HG03039 (cell line): ENCODE measurements at regions not wholly inside any gene's neighbourhood (a gene's known extent, or its start where the extent isn't known, plus 50 kb on each side); places are given as distances from the start of the nearest gene placed in this dataset.
"Not testable (repeated sequence)": the region's sequence is repeated elsewhere in the genome, so short reads cannot be mapped to it uniquely, and the experiment has no call there.

Experiments
- ATAC-seq: cut with Tn5 transposase; IDR thresholded peaks from one replicate; pipeline ENCODE4 v1.9.1; 2021; ENCODE audit warnings: mild to moderate bottlenecking, moderate library complexity; ENCODE audit not compliant: unreplicated experiment

GRCh38 chr10:3931224-3931623 is 146.2 kb upstream of the KLF6 start:
- no peak for ATAC-seq

GRCh38 chr10:3928569-3928968 is 143.6 kb upstream of the KLF6 start:
- ATAC-seq, result no peak

DNA sequence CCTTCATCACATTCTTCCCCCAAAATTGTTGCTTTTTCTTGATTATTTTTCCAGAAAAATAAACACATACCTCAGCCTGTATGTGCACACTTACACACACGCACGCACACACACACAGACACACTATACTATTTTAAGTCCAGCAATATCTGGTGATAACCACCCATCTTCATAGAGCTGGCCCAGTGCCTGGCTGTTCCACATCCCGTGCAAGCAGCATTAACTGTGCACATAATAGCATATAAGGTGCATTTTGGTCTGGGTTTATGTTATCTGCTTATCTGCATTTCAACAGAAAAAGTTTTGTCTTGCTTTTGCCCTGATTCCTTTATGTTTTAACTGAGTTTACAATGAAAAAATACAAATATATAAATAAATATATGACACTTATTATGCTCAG is 143.1 kb upstream of the KLF6 start:
- no peak for ATAC-seq

GRCh38 chr10:3926675-3927525 is 141.9 kb upstream of the KLF6 start:
- no peak for ATAC-seq

- no peak for ATAC-seq
Observed at GRCh38 chr10:3926258-3926657, 141.2 kb upstream of the KLF6 start.

DNA sequence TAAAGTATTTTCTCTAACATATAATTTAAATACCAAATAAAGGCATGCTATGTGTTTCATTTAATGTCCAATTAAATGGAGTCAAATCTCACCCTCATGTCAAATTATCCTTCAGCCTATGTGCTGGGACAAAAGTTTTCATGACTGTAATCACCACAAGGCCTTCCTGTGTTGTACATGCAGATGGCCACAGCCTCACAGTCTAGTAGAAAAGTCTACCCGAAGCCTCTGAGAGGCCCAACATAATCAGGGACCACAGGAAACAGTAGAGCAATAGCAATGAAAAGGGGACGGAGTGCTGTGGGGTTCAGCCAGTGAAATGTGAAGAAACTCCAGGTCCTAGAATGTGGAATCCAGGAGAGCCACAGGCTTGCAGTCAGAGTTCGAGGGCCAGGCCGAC is 140.2 kb upstream of the KLF6 start:
- no peak for ATAC-seq

DNA sequence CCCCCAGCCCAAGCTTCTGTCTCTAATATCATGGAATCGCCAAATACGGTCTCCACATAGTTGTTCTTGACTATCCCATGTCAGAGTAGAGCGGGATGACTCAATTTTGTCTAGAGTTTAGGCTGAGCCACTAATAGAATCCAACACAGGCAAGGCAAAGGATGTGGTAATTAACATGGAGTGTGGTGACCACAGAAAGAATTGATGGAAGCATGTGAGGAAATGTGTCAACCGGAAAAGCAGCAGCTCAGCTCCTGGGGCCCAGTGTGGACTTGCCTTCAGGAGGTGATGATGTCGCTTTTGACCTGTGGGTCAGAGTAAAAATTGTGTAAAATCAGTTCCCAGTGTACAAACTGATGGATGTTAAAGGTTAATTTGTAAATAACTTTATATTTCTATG is 139.3 kb upstream of the KLF6 start:
- ATAC-seq, result no peak

DNA sequence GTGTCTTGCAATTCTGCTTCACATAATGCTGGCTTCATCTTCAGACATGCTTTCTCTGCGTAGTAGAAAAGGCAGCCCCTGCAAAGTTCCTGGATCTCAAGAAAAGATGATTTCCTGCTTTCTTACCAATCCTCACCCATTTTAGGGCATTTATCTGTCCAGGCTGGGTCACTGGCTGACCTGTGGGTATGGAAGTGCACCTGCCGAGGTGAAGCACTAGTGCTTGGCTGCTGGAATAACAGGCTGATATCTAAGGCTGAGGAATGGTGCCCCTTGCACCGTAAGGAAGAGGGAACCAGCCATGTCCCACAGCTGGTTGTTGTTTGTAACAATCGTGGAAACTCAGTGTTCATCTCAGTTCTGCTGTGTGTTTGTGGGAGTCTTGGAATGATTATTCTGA is 138.0 kb upstream of the KLF6 start:
- no peak for ATAC-seq

DNA sequence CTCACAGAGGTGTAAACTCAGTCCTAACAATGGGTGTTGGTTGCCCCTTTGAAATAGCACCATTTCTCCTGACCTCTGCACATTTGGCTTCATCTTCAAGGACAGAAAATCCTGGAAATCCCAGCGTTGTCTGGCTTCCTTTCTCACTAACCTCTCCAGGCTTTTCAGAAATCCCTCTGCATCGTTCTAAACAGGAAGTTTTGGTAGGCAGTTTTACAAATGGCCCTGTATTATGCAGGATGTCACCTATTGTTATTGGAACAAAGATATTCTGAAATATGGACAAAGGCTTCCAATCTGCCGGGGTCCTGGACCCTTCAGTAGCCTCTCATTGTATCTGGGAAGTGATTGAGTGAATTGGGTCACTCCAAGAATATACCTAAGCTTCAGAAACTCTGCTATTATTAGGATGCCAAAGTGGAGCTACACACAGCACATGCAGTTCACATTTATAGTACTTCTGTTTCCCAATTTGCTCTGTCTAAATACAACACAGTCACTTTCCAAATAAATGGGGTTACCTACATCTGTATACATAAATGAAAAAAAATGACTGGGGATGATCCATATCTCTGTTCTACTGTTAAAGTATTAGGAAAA is 134.8 kb upstream of the KLF6 start:
- no peak for ATAC-seq

- ATAC-seq, result not testable (repeated sequence)
Observed at GRCh38 chr10:3917392-3917791, 132.4 kb upstream of the KLF6 start.

DNA sequence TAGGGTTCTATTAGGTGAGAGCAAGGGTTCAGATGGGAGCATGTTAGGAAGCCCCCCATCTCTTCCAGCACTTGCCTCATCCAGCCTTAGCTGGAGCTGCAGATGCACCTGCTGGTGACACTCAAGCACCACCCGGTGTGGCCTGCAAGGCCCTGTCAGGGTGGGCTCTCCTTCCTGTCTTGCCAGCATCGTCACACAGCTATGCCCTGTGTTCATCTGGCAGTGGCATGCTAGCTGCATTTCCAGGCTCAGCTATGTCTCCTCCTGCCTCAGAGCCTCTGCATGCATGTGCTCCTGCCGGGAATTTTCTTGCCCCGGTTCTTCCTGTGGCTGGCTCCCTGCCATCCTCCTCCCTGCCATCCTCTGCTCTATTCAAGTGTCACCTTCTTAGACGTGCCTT is 129.7 kb upstream of the KLF6 start:
- ATAC-seq, result no peak

DNA sequence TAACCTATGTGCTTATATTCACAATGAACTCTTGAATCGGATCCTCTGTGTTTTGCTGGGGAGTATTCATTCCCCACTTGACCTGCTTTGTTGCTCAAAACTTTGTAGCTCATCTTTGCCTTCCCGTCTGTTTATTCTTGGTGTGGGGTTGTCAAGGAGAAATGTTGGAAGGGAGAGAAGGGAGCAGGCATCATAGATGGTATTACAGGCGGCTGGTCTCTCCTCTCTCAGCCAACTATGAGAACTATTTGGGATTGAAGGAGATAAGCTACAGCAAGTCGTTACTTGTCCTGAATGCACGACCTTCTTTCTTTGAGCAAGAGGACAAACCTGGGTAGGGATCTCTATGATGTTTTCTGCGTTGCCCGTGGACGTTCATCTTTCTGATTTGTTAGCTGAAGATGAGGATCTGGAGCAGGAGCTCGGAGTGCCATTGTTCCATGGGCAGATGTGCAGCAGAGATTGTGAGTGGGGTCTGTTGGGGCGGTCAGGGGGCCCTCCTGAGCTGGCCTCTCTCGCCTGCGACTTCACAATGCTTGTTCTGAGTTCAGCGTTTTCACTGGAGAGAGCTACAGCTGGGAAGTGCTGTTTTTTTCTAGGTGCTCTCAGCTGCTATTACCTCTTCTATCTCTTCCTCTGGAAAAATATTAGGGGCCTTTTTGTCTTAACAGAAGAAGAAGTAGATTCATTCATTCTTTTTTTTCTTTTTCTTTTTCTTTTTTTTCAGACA is 126.9 kb upstream of the KLF6 start:
- no peak for ATAC-seq

DNA sequence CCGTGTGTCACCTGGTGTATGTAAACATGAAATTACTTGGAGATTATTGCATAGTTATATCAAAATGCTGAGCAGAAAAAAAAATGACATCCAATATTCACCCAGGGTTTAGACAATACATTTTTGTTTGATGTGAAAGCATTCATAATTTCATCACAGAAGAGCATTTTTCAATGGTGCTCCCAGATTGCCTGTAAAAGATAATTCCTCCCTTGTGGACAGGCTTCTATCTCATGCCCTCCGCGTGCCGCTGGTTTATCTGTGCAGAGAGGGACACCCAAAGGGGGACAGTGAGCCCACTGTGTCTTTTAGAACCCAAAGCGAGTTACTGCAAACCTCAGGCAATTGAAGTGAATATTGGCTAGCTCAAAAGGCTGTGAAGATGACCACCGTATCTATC is 126.2 kb upstream of the KLF6 start:
- no peak for ATAC-seq

DNA sequence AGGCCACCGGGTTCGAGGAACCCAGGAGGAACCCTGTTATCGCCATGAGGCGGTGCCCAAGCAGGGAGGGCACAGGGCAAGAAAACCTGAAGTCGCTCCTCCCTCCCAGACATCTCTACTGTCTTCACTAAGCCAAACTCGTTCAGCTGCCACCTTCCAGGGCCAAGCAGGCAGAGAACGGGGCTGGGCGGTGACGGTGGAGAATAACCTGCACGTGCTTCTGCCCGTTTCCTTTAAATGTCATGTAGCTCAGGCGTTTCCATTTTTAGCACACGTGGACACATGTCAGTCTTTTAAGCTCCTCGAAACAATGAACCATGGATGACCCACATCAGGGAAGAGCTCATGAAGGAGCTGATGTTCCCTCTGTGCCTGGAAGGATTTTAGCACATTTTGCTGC is 124.3 kb upstream of the KLF6 start:
- no peak for ATAC-seq

- ATAC-seq, result no peak
Observed at GRCh38 chr10:3908183-3908582, 123.2 kb upstream of the KLF6 start.

- ATAC-seq, result no peak
Observed at GRCh38 chr10:3907514-3907913, 122.5 kb upstream of the KLF6 start.

GRCh38 chr10:3906511-3907111 is 121.6 kb upstream of the KLF6 start:
- ATAC-seq, result no peak

DNA sequence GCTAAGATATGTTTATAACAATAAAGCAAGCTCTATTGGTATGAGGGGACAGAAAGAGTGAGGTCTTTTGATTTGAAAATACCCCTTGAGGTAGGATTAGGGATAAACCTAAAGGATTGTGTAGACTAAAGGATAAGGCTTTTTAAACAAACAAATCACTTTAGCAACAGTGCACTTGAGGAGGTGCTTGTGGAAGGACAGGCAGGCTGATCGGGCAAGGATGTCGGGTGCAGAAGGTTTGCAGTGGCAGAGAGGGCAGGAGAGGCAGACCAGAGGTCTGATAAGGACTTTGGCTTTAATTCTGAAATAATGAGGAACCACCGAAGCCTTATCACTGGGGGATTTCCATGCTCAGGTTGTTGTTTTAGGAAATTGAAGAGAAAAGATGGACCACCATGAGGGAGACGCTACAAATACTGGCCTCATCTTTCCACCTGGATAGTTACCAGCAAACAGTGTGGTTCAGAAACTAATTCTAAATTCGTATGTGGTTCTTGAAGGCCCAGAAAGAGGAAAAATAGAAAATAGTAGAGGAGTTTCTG is 119.5 kb upstream of the KLF6 start:
- ATAC-seq, result no peak

GRCh38 chr10:3902809-3903410 is 117.9 kb upstream of the KLF6 start:
- ATAC-seq, result no peak

DNA sequence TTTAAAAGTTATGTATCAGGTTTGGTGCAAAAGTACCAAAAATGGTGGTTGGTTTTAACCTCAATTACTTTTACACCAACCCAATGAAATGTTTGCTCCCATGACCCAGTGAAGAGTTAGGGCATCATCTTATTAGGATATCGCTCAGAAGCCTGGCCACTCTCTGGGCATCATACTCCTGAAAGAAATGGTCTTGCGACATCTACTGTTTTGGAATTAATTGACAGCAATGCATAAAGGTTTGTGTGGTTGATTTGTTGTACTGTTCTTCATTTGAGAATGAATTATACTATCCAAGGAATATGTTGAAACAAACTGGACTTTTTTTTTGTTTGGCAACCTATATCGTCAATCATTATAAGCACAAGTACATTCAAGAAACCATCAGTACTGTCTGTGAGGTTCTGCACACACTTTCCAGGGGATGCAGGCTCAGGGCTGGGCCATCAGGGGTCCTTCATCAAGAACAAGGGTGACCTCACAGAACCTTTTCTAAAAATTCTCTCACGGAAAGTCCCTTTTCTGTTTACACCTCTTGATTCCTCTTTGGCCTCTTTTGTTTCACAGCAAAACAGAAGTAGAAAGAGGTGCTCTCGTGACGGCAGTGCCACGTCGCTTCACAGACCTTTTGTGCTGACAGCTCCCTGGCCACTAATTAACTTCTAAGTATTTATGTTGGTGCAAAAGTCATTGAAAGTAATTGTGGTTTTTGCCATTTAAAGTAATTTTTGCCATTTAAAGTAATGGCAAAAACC is 117.2 kb upstream of the KLF6 start:
- peak; percentile 85 for ATAC-seq
